ENCODE measurements at regions not wholly inside any gene's neighbourhood (a gene's known extent, or its start where the extent isn't known, plus 50 kb on each side); places are given as distances from the start of the nearest gene placed in this dataset.

- Histone ChIP-seq H3K4me1 (ENCODE audit: insufficient read depth, poor library complexity, severe bottlenecking) (no peaks in the 10 kb centered on the region), H3K9me3 (ENCODE audit: severe bottlenecking) (no peaks in the 10 kb centered on the region), H3K27me3 (ENCODE audit: insufficient read depth, poor library complexity, severe bottlenecking) (peaks cover 3% of the 10 kb centered on the region), H3K27ac (ENCODE audit: poor library complexity, severe bottlenecking) (no peak overlapping the region), H3K36me3 (ENCODE audit: low read depth) (no peaks in the 10 kb centered on the region), H3K4me3 (ENCODE audit: severe bottlenecking) (no peak overlapping the region)
- TF ChIP-seq, protein P1, sequence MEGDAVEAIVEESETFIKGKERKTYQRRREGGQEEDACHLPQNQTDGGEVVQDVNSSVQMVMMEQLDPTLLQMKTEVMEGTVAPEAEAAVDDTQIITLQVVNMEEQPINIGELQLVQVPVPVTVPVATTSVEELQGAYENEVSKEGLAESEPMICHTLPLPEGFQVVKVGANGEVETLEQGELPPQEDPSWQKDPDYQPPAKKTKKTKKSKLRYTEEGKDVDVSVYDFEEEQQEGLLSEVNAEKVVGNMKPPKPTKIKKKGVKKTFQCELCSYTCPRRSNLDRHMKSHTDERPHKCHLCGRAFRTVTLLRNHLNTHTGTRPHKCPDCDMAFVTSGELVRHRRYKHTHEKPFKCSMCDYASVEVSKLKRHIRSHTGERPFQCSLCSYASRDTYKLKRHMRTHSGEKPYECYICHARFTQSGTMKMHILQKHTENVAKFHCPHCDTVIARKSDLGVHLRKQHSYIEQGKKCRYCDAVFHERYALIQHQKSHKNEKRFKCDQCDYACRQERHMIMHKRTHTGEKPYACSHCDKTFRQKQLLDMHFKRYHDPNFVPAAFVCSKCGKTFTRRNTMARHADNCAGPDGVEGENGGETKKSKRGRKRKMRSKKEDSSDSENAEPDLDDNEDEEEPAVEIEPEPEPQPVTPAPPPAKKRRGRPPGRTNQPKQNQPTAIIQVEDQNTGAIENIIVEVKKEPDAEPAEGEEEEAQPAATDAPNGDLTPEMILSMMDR (IDR thresholded peaks at IDR 0.05; ENCODE audit: poor library complexity, severe bottlenecking): no peak
- ATAC-seq (ENCODE audit: low read depth) (no peak), DNase-seq (ENCODE audit: low spot score) (no peak)
Measured at GRCh38 chr10:131792011-131792651, 108.7 kb upstream of the PPP2R2D start.

- no peaks in the 10 kb centered on the region for H3K36me3 ChIP-seq (ENCODE audit: low read depth)
- TF ChIP-seq, protein P1 (IDR thresholded peaks at IDR 0.05; ENCODE audit: poor library complexity, severe bottlenecking): no peak
- H3K9me3 ChIP-seq (ENCODE audit: severe bottlenecking): no peaks in the 10 kb centered on the region
- no peak overlapping the region for H3K4me3 ChIP-seq (ENCODE audit: severe bottlenecking)
- no peak overlapping the region for H3K27ac ChIP-seq (ENCODE audit: poor library complexity, severe bottlenecking)
- peaks cover 3% of the 10 kb centered on the region for H3K27me3 ChIP-seq (ENCODE audit: insufficient read depth, poor library complexity, severe bottlenecking)
- H3K4me1 ChIP-seq (ENCODE audit: insufficient read depth, poor library complexity, severe bottlenecking): no peaks in the 10 kb centered on the region
- no peak for DNase-seq (ENCODE audit: low spot score)
- no peak for ATAC-seq (ENCODE audit: low read depth)
Measured at GRCh38 chr10:131792809-131793208, 108.0 kb upstream of the PPP2R2D start.

DNA sequence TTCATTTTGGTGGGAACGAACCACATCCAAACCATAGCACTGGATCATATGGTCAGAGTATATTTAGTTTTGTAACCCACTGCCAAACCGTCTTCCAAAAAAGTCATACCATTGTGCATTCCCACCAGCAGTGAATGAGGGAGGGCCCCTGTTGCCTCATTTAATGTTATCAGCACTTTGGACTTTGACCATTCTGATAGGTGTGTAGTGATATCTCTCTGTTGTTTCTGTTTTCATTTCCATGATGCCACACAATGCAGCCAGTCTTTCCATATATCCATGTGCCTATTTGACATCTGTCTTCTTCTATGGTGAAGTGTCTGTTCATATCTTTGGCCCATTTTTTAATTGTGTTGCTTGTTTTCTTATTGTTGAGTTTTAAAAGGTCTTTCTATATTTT is 105.0 kb upstream of the PPP2R2D start:
- DNase-seq (ENCODE audit: low spot score): no peak
- Histone ChIP-seq H3K36me3 (ENCODE audit: low read depth) (no peaks in the 10 kb centered on the region), H3K9me3 (ENCODE audit: severe bottlenecking) (no peaks in the 10 kb centered on the region), H3K4me3 (ENCODE audit: severe bottlenecking) (no peak overlapping the region), H3K27ac (ENCODE audit: poor library complexity, severe bottlenecking) (no peak overlapping the region), H3K27me3 (ENCODE audit: insufficient read depth, poor library complexity, severe bottlenecking) (peaks cover 3% of the 10 kb centered on the region), H3K4me1 (ENCODE audit: insufficient read depth, poor library complexity, severe bottlenecking) (no peaks in the 10 kb centered on the region)
- no peak for ATAC-seq (ENCODE audit: low read depth)
- TF ChIP-seq, protein P1 (IDR thresholded peaks at IDR 0.05; ENCODE audit: poor library complexity, severe bottlenecking): no peak

DNA sequence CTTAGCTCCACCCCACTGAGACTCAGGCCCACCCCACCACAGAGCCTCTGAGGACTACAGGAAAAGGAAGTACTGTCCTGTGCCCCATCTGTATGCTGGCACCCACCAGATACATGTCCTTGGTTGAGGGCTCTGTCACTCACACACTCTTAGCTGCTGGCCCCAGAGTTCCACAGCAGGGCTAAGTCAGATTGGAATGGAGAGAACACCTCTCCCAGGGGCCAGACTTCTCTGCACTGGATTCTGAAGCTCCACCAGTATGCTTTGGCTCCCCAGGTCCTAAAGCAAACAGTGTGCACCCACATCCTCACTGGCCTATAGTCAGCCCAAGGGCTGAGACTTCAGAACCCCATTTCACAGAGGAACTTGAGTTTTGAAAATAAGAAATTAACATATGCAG is 103.2 kb upstream of the PPP2R2D start:
- no peak overlapping the region for H3K27ac ChIP-seq (ENCODE audit: poor library complexity, severe bottlenecking)
- H3K4me3 ChIP-seq (ENCODE audit: severe bottlenecking): no peak overlapping the region
- no peaks in the 10 kb centered on the region for H3K4me1 ChIP-seq (ENCODE audit: insufficient read depth, poor library complexity, severe bottlenecking)
- H3K36me3 ChIP-seq (ENCODE audit: low read depth): no peaks in the 10 kb centered on the region
- DNase-seq (ENCODE audit: low spot score) (no peak), ATAC-seq (ENCODE audit: low read depth) (no peak)
- no peaks in the 10 kb centered on the region for H3K9me3 ChIP-seq (ENCODE audit: severe bottlenecking)
- TF ChIP-seq, protein P1 (IDR thresholded peaks at IDR 0.05; ENCODE audit: poor library complexity, severe bottlenecking): no peak
- H3K27me3 ChIP-seq (ENCODE audit: insufficient read depth, poor library complexity, severe bottlenecking): no peaks in the 10 kb centered on the region

- no peaks in the 10 kb centered on the region for H3K27me3 ChIP-seq (ENCODE audit: insufficient read depth, poor library complexity, severe bottlenecking)
- no peak for DNase-seq (ENCODE audit: low spot score)
- no peaks in the 10 kb centered on the region for H3K4me1 ChIP-seq (ENCODE audit: insufficient read depth, poor library complexity, severe bottlenecking)
- TF ChIP-seq, protein P1 (IDR thresholded peaks at IDR 0.05; ENCODE audit: poor library complexity, severe bottlenecking): no peak
- H3K4me3 ChIP-seq (ENCODE audit: severe bottlenecking): no peak overlapping the region
- no peaks in the 10 kb centered on the region for H3K9me3 ChIP-seq (ENCODE audit: severe bottlenecking)
- no peak overlapping the region for H3K27ac ChIP-seq (ENCODE audit: poor library complexity, severe bottlenecking)
- H3K36me3 ChIP-seq (ENCODE audit: low read depth): no peaks in the 10 kb centered on the region
- ATAC-seq (ENCODE audit: low read depth): no peak
Measured at GRCh38 chr10:131799429-131799828, 101.4 kb upstream of the PPP2R2D start.
